Raji (cell line): ENCODE measurements at regions not wholly inside any gene's neighbourhood (a gene's known extent, or its start where the extent isn't known, plus 50 kb on each side); places are given as distances from the start of the nearest gene placed in this dataset.

Experiments used
- POLR2A ChIP-seq: IDR thresholded peaks from 2 replicates; pipeline ENCODE4 v1.6.1; 2011; ENCODE audit warnings: low read depth, low read length, control low read depth; ENCODE audit not compliant: insufficient read depth

DNA sequence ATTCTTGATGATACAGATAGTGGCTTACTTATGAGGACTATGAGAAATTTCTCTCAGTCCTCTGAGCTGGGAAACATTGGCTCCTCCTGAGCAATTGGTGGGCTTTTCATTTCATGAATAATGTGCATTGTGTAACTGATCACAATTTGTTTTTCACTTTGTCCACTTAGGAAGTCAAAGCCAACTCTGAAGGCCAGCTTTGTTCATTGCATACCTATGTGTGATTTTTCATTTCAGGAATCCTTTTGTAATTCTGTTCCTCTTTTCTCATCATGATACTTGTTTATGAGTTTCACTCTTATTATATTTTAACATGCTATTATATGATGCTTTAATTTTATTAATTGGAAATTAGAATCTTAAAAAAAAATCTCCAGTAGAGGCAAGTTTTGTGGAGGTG lies 483.0 kb downstream of the EBF1 start:
- TF ChIP-seq POLR2A = no peak

DNA sequence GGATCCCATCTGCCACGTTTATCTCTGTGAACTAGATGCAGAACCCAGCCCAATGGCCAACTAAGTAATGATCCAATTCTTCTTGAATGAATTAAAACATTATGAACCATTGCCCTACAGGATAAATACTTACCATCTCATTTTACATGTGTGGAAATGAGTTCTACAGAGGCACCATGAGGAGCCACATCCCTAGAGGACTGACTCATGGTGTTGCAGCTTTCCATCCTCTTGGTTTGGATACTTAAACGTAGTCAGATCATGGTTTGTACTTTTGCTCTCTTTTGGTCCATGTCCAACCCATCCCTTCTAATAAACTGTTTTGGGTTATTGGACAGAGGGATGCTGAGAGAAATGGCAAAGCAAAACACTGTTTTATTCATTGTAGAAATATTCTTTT lies 484.8 kb downstream of the EBF1 start:
- no peak for TF ChIP-seq POLR2A

DNA sequence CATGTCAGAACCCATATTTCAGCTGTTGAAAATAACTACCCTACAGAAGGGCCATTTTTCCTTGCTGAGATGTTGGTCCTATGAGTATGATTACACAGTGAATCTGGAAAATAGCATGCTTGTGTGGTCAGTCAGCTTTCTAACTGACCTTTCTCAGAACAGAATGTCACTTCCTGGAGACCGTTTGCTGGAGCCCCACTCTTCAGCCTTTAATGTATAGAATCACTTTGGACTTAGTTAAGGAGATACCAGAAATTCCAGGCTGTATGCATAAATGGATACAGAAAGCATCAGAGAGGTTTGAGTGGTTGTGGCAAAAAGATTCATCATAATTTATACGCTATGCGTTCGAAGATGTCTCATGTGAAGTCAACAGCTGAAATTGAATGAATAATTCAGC lies 488.1 kb downstream of the EBF1 start:
- TF ChIP-seq POLR2A = no peak

DNA sequence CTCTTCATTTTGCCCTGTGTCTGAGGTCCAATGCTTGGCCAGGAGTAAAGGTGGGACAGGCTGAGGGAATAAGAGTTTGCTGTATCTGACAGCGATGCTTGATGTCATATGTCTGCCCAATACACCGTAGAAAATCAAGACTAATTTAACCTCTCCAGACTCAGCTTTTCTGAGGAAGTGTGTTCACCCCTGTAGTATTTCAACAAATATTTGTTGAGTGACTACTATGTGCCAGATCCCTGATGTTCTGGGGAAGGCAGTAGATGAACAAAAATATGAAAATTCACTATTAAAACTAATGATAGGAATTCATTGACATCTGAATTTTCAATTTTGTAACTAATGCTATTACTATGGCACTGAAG lies 489.7 kb downstream of the EBF1 start:
- TF ChIP-seq POLR2A = no peak

DNA sequence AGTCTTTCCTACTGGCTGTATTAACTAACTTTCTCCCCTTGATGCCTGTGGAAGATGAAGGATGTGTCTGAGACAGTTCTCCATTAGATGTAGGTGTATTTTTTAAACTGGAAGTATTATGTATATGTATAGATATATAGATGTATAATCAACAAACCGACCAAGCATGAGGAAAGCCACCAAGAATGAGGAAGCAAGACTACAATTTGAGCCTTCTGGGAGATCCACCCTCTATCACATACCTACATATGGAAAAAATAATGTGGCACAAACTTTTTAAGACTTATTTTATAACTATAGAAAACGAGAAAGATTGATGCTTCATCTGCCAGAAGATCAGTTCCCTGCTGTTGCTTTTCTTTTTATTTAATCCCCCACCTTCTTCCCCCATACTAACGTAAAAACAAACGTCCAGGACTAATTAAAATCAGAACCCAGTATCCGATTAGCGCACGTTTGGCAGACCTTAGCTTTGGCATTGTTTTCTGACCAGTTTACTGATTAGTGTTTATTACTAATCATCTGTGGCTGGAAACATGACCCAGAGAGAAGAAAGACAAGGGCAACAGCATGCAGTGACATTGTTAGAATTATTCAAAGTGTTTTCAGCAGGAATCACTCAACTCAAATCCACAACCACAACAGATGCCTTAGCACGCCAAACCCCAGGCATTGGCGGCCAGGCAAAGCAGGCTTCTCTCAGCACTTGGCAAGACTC lies 490.2 kb downstream of the EBF1 start:
- no peak for TF ChIP-seq POLR2A

DNA sequence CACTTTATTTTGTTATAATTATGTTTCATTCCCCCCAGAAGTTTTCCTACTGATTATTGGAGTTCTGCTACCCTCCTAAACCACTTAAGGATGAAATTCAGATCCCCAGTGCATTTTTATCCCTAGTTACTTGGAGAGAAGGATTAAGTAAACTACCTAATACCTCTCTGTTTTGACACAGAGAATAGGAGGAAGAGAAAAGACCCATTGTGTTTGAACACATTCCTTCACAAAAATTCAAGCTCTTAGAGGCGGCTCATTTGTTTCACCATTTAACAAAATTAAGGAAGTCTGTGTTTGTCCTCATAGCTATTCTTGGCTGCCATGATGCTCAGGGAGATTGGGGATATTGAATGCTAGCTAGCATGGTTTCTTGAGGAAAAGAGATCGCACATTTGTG lies 492.6 kb downstream of the EBF1 start:
- no peak for TF ChIP-seq POLR2A

DNA sequence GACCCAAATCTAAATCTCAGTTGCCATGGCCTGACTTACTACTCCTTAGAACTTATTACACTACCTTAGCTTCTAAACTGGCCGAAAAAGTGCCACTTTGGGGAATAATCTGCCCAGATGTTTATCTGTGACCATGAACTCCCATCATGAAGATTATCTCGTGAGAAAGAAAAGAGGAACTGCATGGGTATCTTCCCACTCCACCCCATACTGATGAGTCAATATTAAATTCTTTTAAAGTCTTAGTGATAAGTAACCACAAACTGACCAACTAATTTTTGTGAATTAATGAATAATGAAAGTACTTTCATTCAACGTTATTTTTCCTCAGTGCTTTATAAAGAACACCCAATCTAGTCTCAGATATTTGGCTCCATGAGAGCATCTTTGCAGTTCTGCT lies 493.5 kb downstream of the EBF1 start:
- TF ChIP-seq POLR2A = no peak

DNA sequence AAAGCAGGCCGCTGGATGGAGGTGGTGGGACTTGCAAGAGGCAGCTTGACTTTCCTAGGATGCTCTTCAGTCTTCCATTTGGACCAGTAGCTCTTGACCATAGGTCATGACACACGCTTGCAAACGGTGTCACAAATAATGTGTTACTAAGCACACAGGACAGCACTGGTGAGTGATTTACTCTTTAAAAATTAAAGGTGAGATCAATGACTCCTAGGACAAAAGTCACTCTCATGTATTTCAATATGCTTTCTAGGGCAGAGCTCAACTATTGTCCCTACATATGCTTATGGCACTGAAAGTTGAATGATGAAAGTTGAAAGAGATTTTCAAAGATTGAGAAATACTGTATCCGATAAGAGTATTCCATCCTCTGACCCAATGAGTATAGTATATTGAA lies 496.7 kb downstream of the EBF1 start:
- TF ChIP-seq POLR2A = no peak

DNA sequence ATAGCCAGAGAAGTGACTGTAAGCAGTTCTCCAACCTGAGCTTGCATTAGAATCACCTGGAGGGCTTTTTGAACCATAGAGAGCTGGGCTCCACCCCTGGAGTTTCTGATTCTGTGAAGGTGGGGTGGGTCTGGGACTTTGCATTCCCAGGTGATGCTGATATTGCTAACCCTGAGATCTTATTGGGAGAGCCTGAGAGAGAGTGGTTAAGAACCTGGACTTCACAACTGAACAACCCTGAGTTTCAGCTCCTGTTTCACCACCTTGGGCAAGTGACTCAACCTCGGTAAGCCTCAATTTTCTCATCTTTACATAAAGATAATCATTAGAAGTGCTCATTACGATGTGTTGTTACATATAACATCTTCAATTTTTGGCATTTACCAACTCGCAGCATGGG lies 498.6 kb downstream of the EBF1 start:
- no peak for TF ChIP-seq POLR2A

DNA sequence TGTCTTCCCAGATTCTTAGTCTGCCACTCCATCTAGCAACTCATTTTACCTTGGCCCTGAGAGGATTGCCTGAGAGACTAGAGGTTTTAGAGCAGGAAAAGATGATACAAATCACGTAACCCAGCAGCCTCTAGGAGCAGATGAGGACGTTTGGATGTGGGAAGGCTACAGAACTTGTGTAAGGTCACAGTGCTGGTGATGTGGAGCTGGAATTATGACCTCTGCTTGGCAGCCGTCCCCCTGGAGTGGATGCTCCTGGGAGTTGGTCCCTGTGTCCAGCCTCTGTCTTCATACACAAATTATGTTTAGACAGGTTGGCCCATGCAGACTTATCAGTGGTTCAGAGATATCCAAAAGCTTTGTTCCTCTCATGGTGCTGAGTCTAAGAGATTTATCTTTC lies 499.0 kb downstream of the EBF1 start:
- no peak for TF ChIP-seq POLR2A

DNA sequence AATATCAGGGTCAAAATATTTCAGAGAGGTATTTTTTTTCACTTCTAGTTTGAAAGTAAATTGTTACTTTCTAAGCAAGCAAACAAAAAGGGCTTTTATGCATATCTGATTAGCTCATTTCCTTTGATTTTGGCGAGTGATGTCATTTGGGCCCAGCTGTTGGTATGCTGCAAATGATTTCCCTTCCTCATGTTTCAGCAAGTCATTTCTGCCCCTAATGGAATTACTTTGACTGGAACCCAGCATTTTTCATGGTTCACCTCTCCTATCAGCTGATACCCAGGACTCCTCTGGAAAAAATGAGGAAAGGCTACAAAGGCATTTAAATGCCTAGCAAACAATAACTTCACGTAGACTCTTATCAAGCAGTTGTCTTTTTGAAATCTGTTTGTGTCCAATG lies 500.6 kb downstream of the EBF1 start:
- TF ChIP-seq POLR2A = no peak

DNA sequence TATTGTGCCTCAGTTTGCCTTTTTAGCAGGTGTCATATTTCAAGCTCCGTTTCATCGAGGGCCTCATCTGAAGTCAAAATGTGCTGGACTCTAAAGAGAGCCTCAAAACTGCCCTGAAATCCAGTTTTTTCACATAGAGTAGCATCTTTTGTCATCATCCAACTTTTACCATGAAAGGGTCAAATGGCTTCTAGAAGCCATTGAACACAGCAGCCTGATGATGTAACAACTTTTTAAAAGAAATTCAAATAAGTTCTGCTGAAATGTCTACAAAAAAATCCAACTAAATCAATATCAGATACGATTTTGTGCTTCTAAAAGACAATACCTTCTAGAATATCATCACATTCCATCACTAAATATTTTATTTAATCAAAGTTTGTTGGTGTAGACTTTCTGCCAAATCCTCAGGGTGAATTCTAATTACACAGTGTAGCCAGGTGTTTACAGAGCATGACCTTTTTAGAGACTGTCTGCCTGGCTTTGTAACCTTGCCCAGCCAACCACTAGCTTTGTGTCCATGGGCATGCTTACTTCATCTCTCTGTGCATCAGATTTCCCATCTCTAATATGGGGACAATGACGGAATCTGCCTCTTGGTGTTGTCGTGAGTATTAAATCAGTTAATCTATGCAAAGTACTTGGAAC lies 505.0 kb downstream of the EBF1 start:
- TF ChIP-seq POLR2A = no peak

DNA sequence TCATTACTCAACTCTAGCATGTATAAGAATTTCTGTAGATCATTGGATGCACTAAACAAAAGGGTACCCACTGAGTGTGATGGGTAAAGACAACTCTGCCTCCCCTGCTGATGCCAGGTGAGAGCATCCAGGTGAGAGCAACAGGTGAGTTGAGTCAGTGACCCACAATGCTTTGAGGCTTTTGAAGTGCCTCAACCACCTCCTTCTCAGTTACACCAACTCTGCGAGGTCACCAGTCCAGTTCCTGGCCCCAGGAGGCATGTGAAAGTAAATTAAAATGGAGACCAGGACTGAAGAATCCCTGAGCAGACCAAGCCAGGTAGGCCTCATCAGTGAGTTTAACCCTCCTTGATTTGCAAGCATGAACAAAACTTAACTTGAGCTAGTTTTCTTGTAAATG lies 505.8 kb downstream of the EBF1 start:
- TF ChIP-seq POLR2A = no peak

DNA sequence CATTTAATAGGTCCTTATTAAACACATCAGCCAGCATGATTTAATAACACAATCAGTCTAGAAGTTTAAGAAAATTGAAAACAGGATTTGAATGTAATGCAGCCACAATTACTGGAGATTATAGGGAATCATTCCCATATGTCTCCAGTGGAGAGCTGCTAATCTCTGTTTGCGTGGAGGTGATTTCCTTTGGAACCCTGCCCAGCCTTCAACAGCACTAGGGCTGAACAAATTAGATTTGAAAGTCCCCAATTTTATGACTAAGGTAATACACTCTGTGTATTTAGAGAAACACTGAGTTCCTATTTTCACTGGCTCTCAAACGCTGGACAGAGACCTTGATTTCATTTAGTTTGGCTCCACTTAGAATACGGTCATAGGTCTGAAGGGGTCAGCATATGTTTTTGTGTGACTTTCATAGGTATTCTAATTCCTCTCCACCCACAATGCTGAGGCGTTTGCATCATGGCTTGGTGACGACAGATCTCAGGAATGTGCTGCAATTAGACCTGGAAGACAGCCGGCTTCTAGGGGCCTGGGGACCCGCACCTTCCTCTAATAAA lies 508.3 kb downstream of the EBF1 start:
- no peak for TF ChIP-seq POLR2A

DNA sequence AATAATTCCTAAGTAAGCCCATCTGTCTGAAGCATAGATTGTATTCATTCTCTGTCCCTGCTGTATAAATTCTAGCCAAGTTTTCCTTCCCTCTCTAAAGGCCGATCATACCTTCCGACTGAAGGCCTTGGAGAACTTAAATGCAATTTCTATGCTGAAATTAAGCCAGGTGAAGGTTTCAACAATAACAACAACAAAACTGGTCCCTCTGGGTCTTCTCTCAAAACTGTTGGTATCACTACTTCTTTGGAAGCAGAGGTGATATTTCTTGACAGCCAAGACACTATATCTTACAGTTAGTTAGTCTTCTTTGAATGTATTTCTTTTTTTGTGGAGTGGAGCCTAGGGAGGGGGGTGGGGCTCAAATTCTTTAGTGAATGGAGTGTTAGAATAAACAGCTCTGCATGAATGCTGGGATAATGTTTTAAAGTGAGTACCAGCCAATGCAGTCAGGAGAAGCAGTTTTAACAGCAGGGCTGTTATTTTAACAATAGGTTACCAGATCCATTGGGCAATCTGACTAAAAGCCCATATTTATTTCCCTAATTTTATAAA lies 508.9 kb downstream of the EBF1 start:
- TF ChIP-seq POLR2A = no peak

DNA sequence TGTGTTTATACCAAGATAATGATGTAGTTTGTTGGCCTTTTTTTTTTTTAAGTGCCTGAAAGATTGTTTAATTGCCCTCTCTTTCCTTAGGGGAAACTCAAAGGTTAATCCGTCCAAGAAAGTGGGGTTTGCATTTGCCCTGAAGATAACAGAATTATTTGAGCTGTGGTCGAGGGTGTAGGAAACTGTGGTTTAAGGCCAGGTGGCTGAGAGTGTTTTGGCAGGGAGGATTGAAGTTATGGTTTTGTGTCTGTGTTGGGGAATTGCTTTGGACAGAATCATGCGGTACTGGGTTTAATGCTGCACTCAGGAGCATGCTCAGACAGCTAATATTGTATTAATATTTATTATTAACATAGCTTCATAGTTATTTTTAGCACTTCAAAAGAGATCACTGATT lies 509.8 kb downstream of the EBF1 start:
- no peak for TF ChIP-seq POLR2A

DNA sequence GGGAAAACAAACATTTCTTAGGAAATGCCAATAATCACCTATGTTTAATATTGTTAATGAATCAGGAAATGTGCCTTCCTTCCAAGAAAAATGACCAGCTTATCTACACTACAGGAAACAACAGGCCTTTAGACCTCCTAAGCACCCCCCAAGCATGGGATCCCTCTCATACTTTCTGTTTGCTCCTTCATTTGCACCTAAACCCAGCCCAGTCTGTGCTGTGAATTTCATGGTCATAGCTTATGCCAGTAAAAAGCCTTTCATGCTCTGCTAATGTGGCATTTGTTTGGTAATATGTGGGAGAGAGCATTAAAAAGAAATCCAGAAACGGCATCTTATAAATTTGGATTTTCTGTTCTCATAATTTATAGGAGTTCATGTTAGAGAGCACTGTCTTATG lies 511.1 kb downstream of the EBF1 start:
- TF ChIP-seq POLR2A = no peak

DNA sequence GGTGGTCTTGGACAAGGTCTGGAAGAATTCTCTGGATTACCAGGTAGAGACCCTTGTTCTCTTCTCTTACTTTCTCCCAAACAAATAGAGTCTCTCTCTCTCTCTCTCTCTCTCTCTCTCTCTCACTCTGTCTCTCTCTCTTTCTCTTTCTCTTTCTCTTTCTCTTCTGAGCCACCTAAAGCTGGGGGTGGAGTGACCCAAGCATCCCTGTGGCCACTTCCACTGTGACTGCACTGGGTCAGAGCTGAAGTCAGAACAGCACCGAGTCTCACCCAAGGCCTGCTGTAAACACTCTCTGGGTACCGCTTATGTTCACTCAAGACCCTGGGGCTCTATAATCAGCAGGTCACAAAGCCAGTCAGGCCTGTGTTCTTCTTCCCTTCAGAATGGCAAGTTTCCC lies 513.7 kb downstream of the EBF1 start:
- TF ChIP-seq POLR2A = no peak
